Loucy (cell line): ENCODE measurements at regions not wholly inside any gene's neighbourhood (a gene's known extent, or its start where the extent isn't known, plus 50 kb on each side); places are given as distances from the start of the nearest gene placed in this dataset.

ENCODE experiments used
- H2AFZ ChIP-seq: fragments of 200-600 bp; sonication (generic); 2 replicates; pipeline ENCODE4 v1.6.0; 2016; ENCODE audit warnings: antibody characterized with exemption, mild to moderate bottlenecking, low read length, moderate library complexity
- H3F3A ChIP-seq: fragments of 200-600 bp; 2 replicates; pipeline ENCODE4 v1.6.0; 2016; ENCODE audit warnings: antibody characterized with exemption, low read depth, mild to moderate bottlenecking
- H3K27me3 ChIP-seq: fragments of 200-600 bp; sonication (generic); 2 replicates; pipeline ENCODE4 v1.6.1; 2014; ENCODE audit warnings: low read length, mild to moderate bottlenecking; ENCODE audit not compliant: insufficient read depth, poor library complexity, severe bottlenecking
- H3K36me3 ChIP-seq: fragments of 200-600 bp; sonication (generic); 2 replicates; pipeline ENCODE4 v1.6.1; 2016; ENCODE audit warnings: low read length; ENCODE audit not compliant: insufficient read depth
- H3K4me1 ChIP-seq: fragments of 200-600 bp; sonication (generic); 2 replicates; pipeline ENCODE4 v1.5.1; 2014; ENCODE audit warnings: low read length, mild to moderate bottlenecking; ENCODE audit not compliant: insufficient read depth, poor library complexity, severe bottlenecking
- H3K4me2 ChIP-seq: fragments of 200-600 bp; sonication (generic); 2 replicates; pipeline ENCODE4 v1.6.0; 2014; ENCODE audit warnings: antibody characterized with exemption, low read length, low read depth, mild to moderate bottlenecking; ENCODE audit not compliant: poor library complexity, severe bottlenecking
- H3K4me3 ChIP-seq: fragments of 200-600 bp; sonication (generic); 2 replicates; pipeline ENCODE4 v1.5.1; 2014; ENCODE audit warnings: low read length, mild to moderate bottlenecking, mixed read lengths; ENCODE audit not compliant: poor library complexity, severe bottlenecking
- H3K79me2 ChIP-seq: fragments of 200-600 bp; sonication (generic); 2 replicates; pipeline ENCODE4 v1.6.1; 2014; ENCODE audit warnings: low read length; ENCODE audit not compliant: insufficient read depth
- H3K9ac ChIP-seq: fragments of 200-600 bp; sonication (generic); 2 replicates; pipeline ENCODE4 v1.6.0; 2014; ENCODE audit warnings: mild to moderate bottlenecking, low read depth, low read length, moderate library complexity; ENCODE audit not compliant: poor library complexity, severe bottlenecking
- H3K9me2 ChIP-seq: fragments of 200-600 bp; sonication (generic); replicated peaks from 2 replicates; pipeline ENCODE4 v1.6.1; 2016; ENCODE audit warnings: low read depth, low read length, mixed read lengths
- H3K9me3 ChIP-seq: fragments of 200-600 bp; sonication (generic); 2 replicates; pipeline ENCODE4 v1.6.1; 2014; ENCODE audit warnings: mild to moderate bottlenecking, antibody characterized with exemption, low read length, low read depth; ENCODE audit not compliant: insufficient read depth
- H4K20me1 ChIP-seq: fragments of 200-600 bp; sonication (generic); 2 replicates; pipeline ENCODE4 v1.6.0; 2014; ENCODE audit warnings: antibody characterized with exemption, low read length, mild to moderate bottlenecking; ENCODE audit not compliant: insufficient read depth, poor library complexity, severe bottlenecking
- EZH2phosphoT487 ChIP-seq: fragments of 200-600 bp; IDR thresholded peaks from 2 replicates; pipeline ENCODE4 v1.6.1; 2018; ENCODE audit warnings: antibody characterized with exemption, mild to moderate bottlenecking, moderate library complexity, borderline replicate concordance
- TF ChIP-seq, protein P1 (sequence below): fragments of 200-600 bp; sonication (generic); conservative IDR thresholded peaks from 2 replicates; pipeline ENCODE4 v1.5.1; 2014; ENCODE audit warnings: mild to moderate bottlenecking, antibody characterized with exemption, low read length

DNA sequence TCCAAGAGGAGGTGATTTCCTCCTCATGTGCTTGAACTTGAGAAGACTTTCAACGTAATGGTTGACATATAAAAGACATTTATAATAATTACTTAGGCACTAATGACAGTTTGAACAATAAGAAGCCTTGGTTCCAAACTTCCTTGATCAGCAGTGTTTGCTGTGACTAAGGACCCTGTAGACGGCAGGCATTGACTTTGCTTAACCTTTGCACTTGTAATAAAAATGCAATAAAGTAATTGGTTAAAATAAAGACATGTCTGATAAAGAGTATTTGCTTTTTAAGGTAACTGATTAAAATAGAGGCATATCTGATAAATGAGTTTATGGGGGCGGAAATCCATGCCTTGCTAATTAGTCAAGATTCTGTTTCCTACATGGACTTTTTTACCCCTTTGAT, 82.2 kb upstream of the ST8SIA3 start:
- no peaks in the 10 kb centered on the region for H3F3A ChIP-seq
- no peak overlapping the region for H3K4me3 ChIP-seq
- H2AFZ ChIP-seq = no peak overlapping the region
- no peaks in the 10 kb centered on the region for H3K27me3 ChIP-seq
- H3K4me2 ChIP-seq = no peak overlapping the region
- H4K20me1 ChIP-seq = no peaks in the 10 kb centered on the region
- no peaks in the 10 kb centered on the region for H3K4me1 ChIP-seq
- H3K9me2 ChIP-seq = no peaks in the 10 kb centered on the region
- no peak overlapping the region for H3K9ac ChIP-seq
- H3K79me2 ChIP-seq = no peaks in the 10 kb centered on the region
- H3K9me3 ChIP-seq = no peaks in the 10 kb centered on the region
- TF ChIP-seq, protein P1, sequence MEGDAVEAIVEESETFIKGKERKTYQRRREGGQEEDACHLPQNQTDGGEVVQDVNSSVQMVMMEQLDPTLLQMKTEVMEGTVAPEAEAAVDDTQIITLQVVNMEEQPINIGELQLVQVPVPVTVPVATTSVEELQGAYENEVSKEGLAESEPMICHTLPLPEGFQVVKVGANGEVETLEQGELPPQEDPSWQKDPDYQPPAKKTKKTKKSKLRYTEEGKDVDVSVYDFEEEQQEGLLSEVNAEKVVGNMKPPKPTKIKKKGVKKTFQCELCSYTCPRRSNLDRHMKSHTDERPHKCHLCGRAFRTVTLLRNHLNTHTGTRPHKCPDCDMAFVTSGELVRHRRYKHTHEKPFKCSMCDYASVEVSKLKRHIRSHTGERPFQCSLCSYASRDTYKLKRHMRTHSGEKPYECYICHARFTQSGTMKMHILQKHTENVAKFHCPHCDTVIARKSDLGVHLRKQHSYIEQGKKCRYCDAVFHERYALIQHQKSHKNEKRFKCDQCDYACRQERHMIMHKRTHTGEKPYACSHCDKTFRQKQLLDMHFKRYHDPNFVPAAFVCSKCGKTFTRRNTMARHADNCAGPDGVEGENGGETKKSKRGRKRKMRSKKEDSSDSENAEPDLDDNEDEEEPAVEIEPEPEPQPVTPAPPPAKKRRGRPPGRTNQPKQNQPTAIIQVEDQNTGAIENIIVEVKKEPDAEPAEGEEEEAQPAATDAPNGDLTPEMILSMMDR = no peak
- no peak for TF ChIP-seq EZH2phosphoT487
- no peaks in the 10 kb centered on the region for H3K36me3 ChIP-seq

DNA sequence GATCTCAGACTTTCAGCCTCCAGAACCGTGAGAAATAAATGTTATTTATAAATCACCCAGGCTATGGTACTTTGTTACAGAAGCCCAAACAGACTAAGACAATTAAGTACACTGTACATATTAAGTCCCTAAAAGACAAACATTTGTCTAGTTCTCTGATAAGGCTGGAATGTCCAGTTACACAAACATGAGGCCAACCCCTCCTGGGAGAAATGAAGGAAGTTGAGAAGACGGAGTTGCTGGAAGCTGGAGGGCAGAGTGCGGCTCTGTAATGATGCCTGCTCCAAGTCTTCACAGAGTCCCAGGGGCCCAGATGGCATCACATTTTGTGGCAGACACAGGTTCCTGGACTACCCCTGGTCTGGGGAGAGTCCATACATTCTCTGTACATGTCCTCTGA, 79.2 kb upstream of the ST8SIA3 start:
- no peak for TF ChIP-seq EZH2phosphoT487
- TF ChIP-seq, protein P1 = no peak
- no peaks in the 10 kb centered on the region for H3K79me2 ChIP-seq
- H3K4me3 ChIP-seq = no peak overlapping the region
- no peaks in the 10 kb centered on the region for H4K20me1 ChIP-seq
- H3K9me3 ChIP-seq = no peaks in the 10 kb centered on the region
- no peak overlapping the region for H3K4me2 ChIP-seq
- H3K27me3 ChIP-seq = no peaks in the 10 kb centered on the region
- no peak overlapping the region for H3K9ac ChIP-seq
- no peaks in the 10 kb centered on the region for H3K9me2 ChIP-seq
- H3K36me3 ChIP-seq = no peaks in the 10 kb centered on the region
- H3K4me1 ChIP-seq = no peaks in the 10 kb centered on the region
- no peak overlapping the region for H2AFZ ChIP-seq
- H3F3A ChIP-seq = no peaks in the 10 kb centered on the region

GRCh38 chr18:57275111-57275510, 77.2 kb upstream of the ST8SIA3 start:
- H3K4me3 ChIP-seq = no peak overlapping the region
- H3K79me2 ChIP-seq = no peaks in the 10 kb centered on the region
- H3K9me3 ChIP-seq = no peaks in the 10 kb centered on the region
- H3K9ac ChIP-seq = no peak overlapping the region
- no peaks in the 10 kb centered on the region for H3K9me2 ChIP-seq
- no peaks in the 10 kb centered on the region for H3K27me3 ChIP-seq
- H3K4me1 ChIP-seq = no peaks in the 10 kb centered on the region
- no peaks in the 10 kb centered on the region for H3F3A ChIP-seq
- TF ChIP-seq, protein P1 = no peak
- no peak for TF ChIP-seq EZH2phosphoT487
- no peak overlapping the region for H3K4me2 ChIP-seq
- no peaks in the 10 kb centered on the region for H4K20me1 ChIP-seq
- H3K36me3 ChIP-seq = no peaks in the 10 kb centered on the region
- H2AFZ ChIP-seq = no peak overlapping the region
